Cerebellar cortex (tissue), 1 donor: ENCODE measurements at regions not wholly inside any gene's neighbourhood (a gene's known extent, or its start where the extent isn't known, plus 50 kb on each side); places are given as distances from the start of the nearest gene placed in this dataset.

ENCODE experiments used
- DNase-seq: peaks from one replicate; pipeline ENCODE4 v3.0.0-alpha.2; 2015; ENCODE audit warnings: low spot score

GRCh38 chr13:73514208-73514607 lies 455.4 kb downstream of the KLF5 start:
- DNase-seq, result no peak

GRCh38 chr13:73513751-73514150 lies 454.9 kb downstream of the KLF5 start:
- no peak for DNase-seq

GRCh38 chr13:73508841-73509240 lies 450.0 kb downstream of the KLF5 start:
- no peak for DNase-seq

- DNase-seq, result no peak
These were observed 446.6 kb downstream of the KLF5 start for GRCh38 chr13:73505376-73505890.

GRCh38 chr13:73499695-73500094 lies 440.9 kb downstream of the KLF5 start:
- DNase-seq, result no peak

- no peak for DNase-seq
These were observed 438.6 kb downstream of the KLF5 start for GRCh38 chr13:73497430-73497829.

- DNase-seq, result no peak
These were observed 437.9 kb downstream of the KLF5 start for GRCh38 chr13:73496711-73497110.

- DNase-seq, result no peak
These were observed 434.0 kb downstream of the KLF5 start for GRCh38 chr13:73492811-73493210.

GRCh38 chr13:73482556-73482955 lies 423.8 kb downstream of the KLF5 start:
- no peak for DNase-seq

GRCh38 chr13:73481886-73482445 lies 423.2 kb downstream of the KLF5 start:
- no peak for DNase-seq

- DNase-seq, result no peak
These were observed 422.2 kb downstream of the KLF5 start for GRCh38 chr13:73480779-73481559.

- no peak for DNase-seq
These were observed 421.1 kb downstream of the KLF5 start for GRCh38 chr13:73479856-73480255.

- no peak for DNase-seq
These were observed 420.5 kb downstream of the KLF5 start for GRCh38 chr13:73479351-73479750.

GRCh38 chr13:73477441-73477840 lies 418.6 kb downstream of the KLF5 start:
- DNase-seq, result no peak

- no peak for DNase-seq
These were observed 414.2 kb downstream of the KLF5 start for GRCh38 chr13:73473016-73473415.

GRCh38 chr13:73467125-73467524 lies 408.3 kb downstream of the KLF5 start:
- DNase-seq, result no peak

GRCh38 chr13:73466561-73466960 lies 407.8 kb downstream of the KLF5 start:
- no peak for DNase-seq

- DNase-seq, result no peak
These were observed 406.8 kb downstream of the KLF5 start for GRCh38 chr13:73465617-73465971.

GRCh38 chr13:73464758-73465616 lies 406.2 kb downstream of the KLF5 start:
- DNase-seq, result no peak

- no peak for DNase-seq
These were observed 403.4 kb downstream of the KLF5 start for GRCh38 chr13:73462241-73462640.

- DNase-seq, result no peak
These were observed 392.6 kb downstream of the KLF5 start for GRCh38 chr13:73451221-73452029.

- no peak for DNase-seq
These were observed 391.8 kb downstream of the KLF5 start for GRCh38 chr13:73450583-73450982.
